PC-9 (cell line): ENCODE measurements at regions not wholly inside any gene's neighbourhood (a gene's known extent, or its start where the extent isn't known, plus 50 kb on each side); places are given as distances from the start of the nearest gene placed in this dataset.
"Not testable (repeated sequence)": the region's sequence is repeated elsewhere in the genome, so short reads cannot be mapped to it uniquely, and the experiment has no call there.

Experiments used
- BruUV-seq: library from RNA; stranded (reverse); fragments of 400-500 nt; replicated peaks from 2 replicates; lab custom pipeline; 2021; lab: Mats Ljungman, UMichigan
- CTCF ChIA-PET: fragments of 300-600 bp; sonication (Branson Sonifier 250); formaldehyde crosslinking; loops from one replicate; lab custom pipeline; 2022; ENCODE audit warnings: antibody characterized with exemption; lab: Charles Lee
- POLR2A ChIA-PET: fragments of 300-600 bp; sonication (Branson Sonifier 250); formaldehyde crosslinking; loops from one replicate; lab custom pipeline; 2022; ENCODE audit warnings: antibody characterized with exemption; ENCODE audit not compliant: unreplicated experiment; lab: Charles Lee
- DNase-seq, 2 experiments: peaks; one replicate each; pipeline versions ENCODE4 v3.0.0 to v3.0.0-alpha.2; 2015 to 2022; ENCODE audit warnings: mixed read lengths in 1 of 2
- H2AFZ ChIP-seq: fragments of 200-600 bp; sonication (generic); 2 replicates; pipeline ENCODE4 v1.8.1; 2017; ENCODE audit warnings: antibody characterized with exemption
- H3F3A ChIP-seq: fragments of 200-600 bp; sonication (generic); 2 replicates; pipeline ENCODE4 v1.8.1; 2017; ENCODE audit warnings: antibody characterized with exemption, mild to moderate bottlenecking, low read depth; ENCODE audit not compliant: insufficient read depth
- H3K27ac ChIP-seq: fragments of 200-600 bp; sonication (generic); 2 replicates; pipeline ENCODE4 v1.6.1; 2016; ENCODE audit warnings: mixed run types
- H3K27me3 ChIP-seq: fragments of 200-600 bp; sonication (generic); 2 replicates; pipeline ENCODE4 v1.6.1; 2016; ENCODE audit warnings: low read depth, mixed run types; ENCODE audit not compliant: insufficient read depth
- H3K36me3 ChIP-seq: fragments of 200-600 bp; sonication (generic); 2 replicates; pipeline ENCODE4 v1.6.1; 2016; ENCODE audit warnings: low read depth, mixed run types
- H3K4me1 ChIP-seq: fragments of 200-600 bp; sonication (generic); replicated peaks from 2 replicates; pipeline ENCODE4 v1.6.1; 2016; ENCODE audit warnings: mixed run types; ENCODE audit not compliant: insufficient read depth
- H3K4me2 ChIP-seq: fragments of 200-600 bp; sonication (generic); 2 replicates; pipeline ENCODE4 v1.6.1; 2017; ENCODE audit warnings: mixed run types
- H3K4me3 ChIP-seq: fragments of 200-600 bp; sonication (generic); 2 replicates; pipeline ENCODE4 v1.6.1; 2016; ENCODE audit warnings: mixed run types
- H3K79me2 ChIP-seq: fragments of 200-600 bp; sonication (generic); 2 replicates; pipeline ENCODE4 v1.6.1; 2017; ENCODE audit warnings: low read depth, mixed run types
- H3K9me2 ChIP-seq: fragments of 200-600 bp; sonication (generic); 2 replicates; pipeline ENCODE4 v1.8.1; 2017; ENCODE audit warnings: mild to moderate bottlenecking; ENCODE audit not compliant: insufficient read depth
- H3K9me3 ChIP-seq: fragments of 200-600 bp; sonication (generic); 2 replicates; pipeline ENCODE4 v1.8.1; 2016; ENCODE audit warnings: low read depth; ENCODE audit not compliant: insufficient read depth
- H4K20me1 ChIP-seq: fragments of 200-600 bp; sonication (generic); 2 replicates; pipeline ENCODE4 v1.8.1; 2017; ENCODE audit not compliant: insufficient read depth
- CTCF ChIP-seq: fragments of 200-600 bp; sonication (generic); conservative IDR thresholded peaks from 2 replicates; pipeline ENCODE4 v1.6.1; 2017; ENCODE audit warnings: mixed run types, antibody characterized with exemption, mild to moderate bottlenecking, moderate library complexity
- EZH2 ChIP-seq: fragments of 200-600 bp; sonication (generic); IDR thresholded peaks from 2 replicates; pipeline ENCODE4 v1.8.0; 2017; ENCODE audit warnings: antibody characterized with exemption, low read depth
- intact Hi-C: fragments of 100-400 bp; cut with micrococcal nuclease; formaldehyde crosslinking; loops from one replicate; pipeline ENCODE4 v1.10.0; 2022; ENCODE audit not compliant: unreplicated experiment

- Histone ChIP-seq H3K4me3 (no peak overlapping the region), H3K4me2 (no peak overlapping the region), H3K27ac (no peak overlapping the region), H4K20me1 (no peaks in the 10 kb centered on the region), H3K9me3 (no peaks in the 10 kb centered on the region), H2AFZ (no peak overlapping the region), H3K27me3 (no peaks in the 10 kb centered on the region), H3K36me3 (no peaks in the 10 kb centered on the region), H3K79me2 (no peaks in the 10 kb centered on the region), H3K4me1 (no peaks in the 10 kb centered on the region), H3F3A (no peaks in the 10 kb centered on the region), H3K9me2 (no peaks in the 10 kb centered on the region)
- intact Hi-C loops = no loop called here
- TF ChIP-seq EZH2 = no peak
- TF ChIP-seq CTCF = no peak
- CTCF ChIA-PET = no interaction called here
- DNase-seq = no peak
- BruUV-seq = no TSS peak
- POLR2A ChIA-PET = no interaction called here
These were observed 691.4 kb upstream of the FSHR start for GRCh38 chr2:49845671-49846070.

- intact Hi-C loops = no loop called here
- no peak overlapping the region for H3K4me2 ChIP-seq
- ChIA-PET CTCF (no interaction called here), POLR2A (no interaction called here)
- no peaks in the 10 kb centered on the region for H3K4me1 ChIP-seq
- no peak for TF ChIP-seq EZH2
- no peak for TF ChIP-seq CTCF
- H2AFZ ChIP-seq = no peak overlapping the region
- H4K20me1 ChIP-seq = no peaks in the 10 kb centered on the region
- no peak overlapping the region for H3K27ac ChIP-seq
- no peaks in the 10 kb centered on the region for H3K9me2 ChIP-seq
- no peaks in the 10 kb centered on the region for H3K9me3 ChIP-seq
- no peaks in the 10 kb centered on the region for H3K36me3 ChIP-seq
- no peak overlapping the region for H3K4me3 ChIP-seq
- no peaks in the 10 kb centered on the region for H3F3A ChIP-seq
- 0 out of 2 replicates have a peak, but pooled peaks cover 3% of the 10 kb centered on the region for H3K27me3 ChIP-seq
- no peaks in the 10 kb centered on the region for H3K79me2 ChIP-seq
- BruUV-seq = no TSS peak
- DNase-seq = no peak
These were observed 690.7 kb upstream of the FSHR start for GRCh38 chr2:49845021-49845420.

DNA sequence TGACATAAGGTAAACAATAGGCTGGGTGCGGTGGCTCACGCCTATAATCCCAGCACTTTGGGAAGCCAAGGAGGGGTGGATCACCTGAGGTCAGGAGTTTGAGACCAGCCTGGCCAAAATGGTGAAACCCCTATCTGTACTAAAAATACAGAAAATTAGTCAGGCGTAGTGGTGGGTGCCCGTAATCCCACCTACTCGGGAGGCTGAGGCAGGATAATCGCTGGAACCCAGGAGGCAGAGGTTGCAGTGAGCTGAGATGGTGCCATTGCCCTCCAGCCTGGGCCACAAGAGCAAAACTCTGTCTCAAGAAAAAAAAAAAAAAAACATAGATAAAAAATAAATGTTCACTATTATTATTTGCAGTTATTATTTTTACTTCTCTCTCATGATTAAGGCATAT lies 689.8 kb upstream of the FSHR start:
- H4K20me1 ChIP-seq, H3K4me2 ChIP-seq, BruUV-seq, H3K9me3 ChIP-seq, H3K36me3 ChIP-seq, intact Hi-C loops, H3K4me3 ChIP-seq, H3K9me2 ChIP-seq, H3K27ac ChIP-seq, POLR2A ChIA-PET, DNase-seq, H3F3A ChIP-seq, H3K79me2 ChIP-seq, H3K27me3 ChIP-seq, H2AFZ ChIP-seq, CTCF ChIA-PET, H3K4me1 ChIP-seq: not testable (repeated sequence)

DNA sequence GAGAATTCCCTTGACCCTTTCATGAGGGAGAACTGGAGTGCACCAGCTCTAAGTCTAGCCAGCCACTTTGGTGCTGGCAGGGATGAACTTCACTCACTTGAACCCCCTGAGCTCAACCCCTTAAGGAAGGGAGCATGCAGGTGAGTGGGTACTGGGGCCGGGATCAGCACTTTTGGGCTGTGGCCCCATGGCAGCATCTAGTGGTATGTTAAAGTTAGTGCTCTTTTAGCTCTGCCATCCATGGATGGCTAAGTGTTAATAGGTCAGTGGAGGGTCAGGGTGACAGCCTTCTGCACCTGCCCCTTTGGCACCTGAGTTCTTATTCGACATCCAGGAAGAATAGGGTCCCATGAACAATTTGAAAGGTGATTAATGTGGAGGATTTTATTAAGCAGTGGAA lies 689.0 kb upstream of the FSHR start:
- ChIA-PET CTCF (no interaction called here), POLR2A (no interaction called here)
- Histone ChIP-seq H3K9me2 (no peaks in the 10 kb centered on the region), H3K4me3 (no peak overlapping the region), H3K36me3 (no peaks in the 10 kb centered on the region), H3K79me2 (no peaks in the 10 kb centered on the region), H3K4me2 (no peak overlapping the region), H3K4me1 (no peaks in the 10 kb centered on the region), H3K27me3 (0 out of 2 replicates have a peak, but pooled peaks cover 5% of the 10 kb centered on the region), H3F3A (no peaks in the 10 kb centered on the region), H3K9me3 (no peaks in the 10 kb centered on the region), H2AFZ (no peak overlapping the region), H3K27ac (no peak overlapping the region), H4K20me1 (no peaks in the 10 kb centered on the region)
- no peak for TF ChIP-seq EZH2
- no peak for TF ChIP-seq CTCF
- intact Hi-C loops = no loop called here
- no TSS peak for BruUV-seq
- no peak for DNase-seq
